Peyer's patch (tissue), 4 donors: ENCODE measurements at regions not wholly inside any gene's neighbourhood (a gene's known extent, or its start where the extent isn't known, plus 50 kb on each side); places are given as distances from the start of the nearest gene placed in this dataset.

ENCODE experiments used
- DNase-seq, 3 donors: peaks; one replicate each; pipeline ENCODE4 v3.0.0-alpha.2; 2017 to 2019
- H3K27ac ChIP-seq, 4 donors: fragments of 200-600 bp; sonication (generic); one replicate each; pipeline ENCODE4 v1.5.1; 2016 to 2019
- H3K27me3 ChIP-seq, 2 donors: fragments of 200-600 bp; sonication (generic); one replicate each; pipeline ENCODE4 v1.5.1; 2019
- H3K36me3 ChIP-seq, 3 donors: fragments of 200-600 bp; sonication (generic); one replicate each; pipeline ENCODE4 v1.5.1; 2016 to 2019
- H3K4me1 ChIP-seq, 4 donors: fragments of 200-600 bp; sonication (generic); one replicate each; pipeline ENCODE4 v1.5.1; 2016 to 2019
- H3K4me3 ChIP-seq, 4 donors: fragments of 200-600 bp; sonication (generic); 1 replicate in 3 of 4; 2 replicates in 1 of 4; pipeline ENCODE4 v1.5.1; 2016 to 2019; ENCODE audit warnings: mild to moderate bottlenecking in 1 of 4
- H3K9me3 ChIP-seq, 4 donors: fragments of 200-600 bp; sonication (generic); one replicate each; pipeline ENCODE4 v1.5.1; 2016 to 2019; ENCODE audit warnings: mild to moderate bottlenecking in 1 of 4
- POLR2A ChIP-seq, 2 donors: fragments of 450-650 bp; IDR thresholded peaks; one replicate each; pipeline ENCODE4 v1.5.1; 2017; ENCODE audit warnings: antibody characterized with exemption in 2 of 2, mild to moderate bottlenecking in 2 of 2, moderate library complexity in 2 of 2
- TF ChIP-seq, protein P1 (sequence below), 6 experiments: fragments of 450-650 bp in 4 of 6; fragments of 200-600 bp in 2 of 6; sonication (generic) in 1 of 6; IDR thresholded peaks; one replicate each; pipeline ENCODE4 v1.5.1; 2017 to 2019; ENCODE audit warnings: antibody characterized with exemption in 6 of 6, mild to moderate bottlenecking in 3 of 6, moderate library complexity in 1 of 6

DNA sequence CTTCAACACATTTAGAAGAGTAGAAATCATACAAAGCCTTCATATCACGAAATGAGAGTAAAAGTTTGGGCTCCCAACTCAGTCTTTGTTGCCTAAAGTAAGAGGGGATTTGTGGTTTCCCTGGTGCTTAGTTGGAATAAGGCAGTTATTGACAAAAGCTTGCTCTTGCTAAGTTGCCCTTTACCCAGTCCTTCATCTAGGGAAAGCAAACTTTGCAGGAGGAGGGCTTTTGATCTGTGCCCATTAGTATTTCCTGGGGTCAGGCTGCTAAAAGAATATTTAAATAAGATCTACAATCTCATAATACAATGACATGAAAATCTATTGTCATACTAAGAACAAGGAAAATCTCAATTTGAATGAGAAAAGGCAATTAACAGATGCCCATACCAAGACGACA is 84.1 kb upstream of the ACO1 start:
- Histone ChIP-seq H3K27ac (no peak overlapping the region), H3K4me1 (no peaks in the 10 kb centered on the region), H3K36me3 (no peaks in the 10 kb centered on the region), H3K27me3 (no peaks in the 10 kb centered on the region), H3K9me3 (no peaks in the 10 kb centered on the region), H3K4me3 (no peak overlapping the region)
- DNase-seq: no peak
- no peak for TF ChIP-seq POLR2A (IDR thresholded peaks at IDR 0.05)

DNA sequence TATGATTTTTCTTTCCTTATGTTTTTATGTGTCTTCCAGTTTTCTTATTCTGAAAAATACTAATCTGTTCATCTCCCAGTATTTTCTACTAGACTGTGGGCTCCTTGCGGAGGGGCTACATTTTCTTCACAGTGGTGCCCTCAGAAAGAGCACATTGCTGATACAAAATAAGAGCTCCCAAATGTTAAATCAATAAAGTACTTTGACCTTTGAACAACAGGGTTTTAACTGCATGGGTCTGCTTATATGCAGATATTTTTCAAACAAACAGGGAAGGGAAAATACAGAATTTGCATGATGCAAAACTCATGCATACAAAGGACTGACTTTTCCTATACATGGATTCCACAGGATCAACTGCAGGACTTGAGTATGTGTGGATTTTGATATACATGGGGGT is 79.9 kb upstream of the ACO1 start:
- H3K4me3 ChIP-seq: no peak overlapping the region
- H3K36me3 ChIP-seq: no peaks in the 10 kb centered on the region
- no peak overlapping the region for H3K27ac ChIP-seq
- TF ChIP-seq, protein P1, sequence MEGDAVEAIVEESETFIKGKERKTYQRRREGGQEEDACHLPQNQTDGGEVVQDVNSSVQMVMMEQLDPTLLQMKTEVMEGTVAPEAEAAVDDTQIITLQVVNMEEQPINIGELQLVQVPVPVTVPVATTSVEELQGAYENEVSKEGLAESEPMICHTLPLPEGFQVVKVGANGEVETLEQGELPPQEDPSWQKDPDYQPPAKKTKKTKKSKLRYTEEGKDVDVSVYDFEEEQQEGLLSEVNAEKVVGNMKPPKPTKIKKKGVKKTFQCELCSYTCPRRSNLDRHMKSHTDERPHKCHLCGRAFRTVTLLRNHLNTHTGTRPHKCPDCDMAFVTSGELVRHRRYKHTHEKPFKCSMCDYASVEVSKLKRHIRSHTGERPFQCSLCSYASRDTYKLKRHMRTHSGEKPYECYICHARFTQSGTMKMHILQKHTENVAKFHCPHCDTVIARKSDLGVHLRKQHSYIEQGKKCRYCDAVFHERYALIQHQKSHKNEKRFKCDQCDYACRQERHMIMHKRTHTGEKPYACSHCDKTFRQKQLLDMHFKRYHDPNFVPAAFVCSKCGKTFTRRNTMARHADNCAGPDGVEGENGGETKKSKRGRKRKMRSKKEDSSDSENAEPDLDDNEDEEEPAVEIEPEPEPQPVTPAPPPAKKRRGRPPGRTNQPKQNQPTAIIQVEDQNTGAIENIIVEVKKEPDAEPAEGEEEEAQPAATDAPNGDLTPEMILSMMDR (IDR thresholded peaks at IDR 0.05): no peak
- TF ChIP-seq POLR2A (IDR thresholded peaks at IDR 0.05): no peak
- H3K27me3 ChIP-seq: no peaks in the 10 kb centered on the region
- H3K4me1 ChIP-seq: no peaks in the 10 kb centered on the region
- H3K9me3 ChIP-seq: no peaks in the 10 kb centered on the region
- no peak for DNase-seq

DNA sequence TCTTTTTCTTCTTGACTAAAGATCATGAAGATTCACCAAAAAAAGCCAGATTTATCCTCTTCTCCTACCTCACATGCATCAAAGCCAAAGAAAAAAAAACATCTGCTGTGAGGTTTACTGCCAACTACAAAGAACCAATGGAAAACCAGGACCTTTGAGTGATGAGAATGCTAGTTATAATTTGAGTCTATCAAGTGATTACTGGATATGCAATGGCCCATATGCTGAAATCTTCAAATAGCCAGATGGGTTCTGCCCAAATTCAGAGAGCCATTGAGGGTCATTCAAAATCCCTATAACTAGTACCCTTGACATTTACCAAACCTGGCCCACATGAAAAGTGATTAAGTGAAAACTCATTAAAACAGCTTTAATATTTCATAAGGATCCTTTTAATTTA is 78.4 kb upstream of the ACO1 start:
- Histone ChIP-seq H3K36me3 (no peaks in the 10 kb centered on the region), H3K27ac (no peak overlapping the region), H3K9me3 (no peaks in the 10 kb centered on the region), H3K4me3 (no peak overlapping the region), H3K27me3 (no peaks in the 10 kb centered on the region), H3K4me1 (no peaks in the 10 kb centered on the region)
- TF ChIP-seq, protein P1 (IDR thresholded peaks at IDR 0.05): no peak
- TF ChIP-seq POLR2A (IDR thresholded peaks at IDR 0.05): no peak
- no peak for DNase-seq

DNA sequence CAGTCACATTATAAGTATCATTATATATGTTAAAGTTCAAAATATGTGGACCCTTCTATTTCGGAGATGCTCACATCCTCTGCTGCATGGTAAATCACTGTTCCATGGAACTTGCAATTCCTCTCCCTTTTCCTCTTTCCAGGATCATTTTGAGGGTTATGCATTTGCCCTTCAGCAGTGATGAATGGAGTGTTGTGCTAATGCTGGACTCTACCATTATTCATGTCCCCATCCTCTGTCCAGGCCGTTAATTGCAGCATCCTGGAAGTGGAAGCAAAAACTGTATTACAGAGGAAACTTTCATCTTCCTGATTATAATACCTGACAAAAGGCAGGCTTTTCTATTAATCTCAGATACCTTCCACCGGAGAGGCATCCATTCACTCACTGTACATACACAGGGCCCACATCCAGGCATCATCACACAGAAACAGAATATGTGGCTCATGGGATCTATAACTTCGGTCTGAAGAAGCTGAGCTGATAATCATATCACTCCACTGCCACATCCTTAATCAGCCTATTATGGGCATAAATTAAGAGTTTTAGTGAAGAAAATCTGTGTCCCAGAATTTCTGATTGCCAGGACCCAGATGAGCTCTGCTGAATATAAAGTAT is 65.0 kb upstream of the ACO1 start:
- Histone ChIP-seq H3K27me3 (no peaks in the 10 kb centered on the region), H3K4me1 (no peaks in the 10 kb centered on the region), H3K27ac (no peak overlapping the region), H3K9me3 (no peaks in the 10 kb centered on the region), H3K36me3 (no peaks in the 10 kb centered on the region), H3K4me3 (no peak overlapping the region)
- TF ChIP-seq, protein P1 (IDR thresholded peaks at IDR 0.05): no peak
- TF ChIP-seq POLR2A (IDR thresholded peaks at IDR 0.05): no peak
- no peak for DNase-seq

DNA sequence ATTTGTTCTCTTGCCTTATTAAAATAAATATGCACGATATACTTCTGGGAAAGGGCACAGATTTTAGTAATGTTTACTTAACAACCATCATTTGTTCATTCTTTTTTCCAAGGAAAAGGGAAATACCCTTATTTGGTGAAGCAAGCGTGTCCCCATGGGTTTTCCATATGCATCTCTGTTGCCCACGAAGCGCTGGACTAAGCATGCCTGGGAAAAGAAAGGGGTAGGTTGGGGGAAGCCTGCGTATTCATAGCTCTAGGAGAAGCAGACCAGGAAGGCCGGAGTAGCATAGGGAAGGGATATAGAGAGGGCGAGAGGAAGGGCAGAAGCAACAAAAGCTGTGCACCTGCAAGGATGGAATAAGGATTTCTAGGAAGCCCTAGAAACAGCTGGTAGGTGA is 61.8 kb upstream of the ACO1 start:
- DNase-seq: no peak
- no peaks in the 10 kb centered on the region for H3K27me3 ChIP-seq
- H3K4me3 ChIP-seq: no peak overlapping the region
- no peaks in the 10 kb centered on the region for H3K9me3 ChIP-seq
- no peaks in the 10 kb centered on the region for H3K4me1 ChIP-seq
- H3K27ac ChIP-seq: no peak overlapping the region
- H3K36me3 ChIP-seq: no peaks in the 10 kb centered on the region
- no peak for TF ChIP-seq POLR2A (IDR thresholded peaks at IDR 0.05)
- TF ChIP-seq, protein P1 (IDR thresholded peaks at IDR 0.05): no peak

DNA sequence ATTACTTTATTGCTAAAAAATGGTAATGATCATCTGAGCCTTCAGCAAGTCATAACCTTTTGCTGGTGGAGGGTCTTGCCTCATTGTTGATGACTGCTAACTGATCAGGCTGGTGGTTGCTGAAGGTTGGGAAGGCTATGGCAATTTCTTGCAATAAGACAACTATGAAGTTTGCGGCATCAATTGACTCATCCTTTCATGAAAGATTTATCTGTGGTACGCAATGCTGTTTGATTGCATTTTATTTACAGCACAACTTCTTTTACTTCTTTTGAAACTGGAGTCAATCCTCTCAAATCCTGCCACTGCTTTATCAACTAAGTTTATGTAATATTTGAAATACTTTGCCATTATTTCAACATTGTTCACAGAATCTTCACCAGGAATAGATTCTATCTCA is 58.3 kb upstream of the ACO1 start:
- Histone ChIP-seq H3K9me3 (no peaks in the 10 kb centered on the region), H3K27ac (no peak overlapping the region), H3K27me3 (no peaks in the 10 kb centered on the region), H3K4me3 (no peak overlapping the region), H3K4me1 (no peaks in the 10 kb centered on the region), H3K36me3 (no peaks in the 10 kb centered on the region)
- no peak for DNase-seq
- TF ChIP-seq POLR2A (IDR thresholded peaks at IDR 0.05): no peak
- TF ChIP-seq, protein P1 (IDR thresholded peaks at IDR 0.05): no peak
